ENCODE measurements at regions not wholly inside any gene's neighbourhood (a gene's known extent, or its start where the extent isn't known, plus 50 kb on each side); places are given as distances from the start of the nearest gene placed in this dataset.
"Not testable (repeated sequence)": the region's sequence is repeated elsewhere in the genome, so short reads cannot be mapped to it uniquely, and the experiment has no call there.

DNA sequence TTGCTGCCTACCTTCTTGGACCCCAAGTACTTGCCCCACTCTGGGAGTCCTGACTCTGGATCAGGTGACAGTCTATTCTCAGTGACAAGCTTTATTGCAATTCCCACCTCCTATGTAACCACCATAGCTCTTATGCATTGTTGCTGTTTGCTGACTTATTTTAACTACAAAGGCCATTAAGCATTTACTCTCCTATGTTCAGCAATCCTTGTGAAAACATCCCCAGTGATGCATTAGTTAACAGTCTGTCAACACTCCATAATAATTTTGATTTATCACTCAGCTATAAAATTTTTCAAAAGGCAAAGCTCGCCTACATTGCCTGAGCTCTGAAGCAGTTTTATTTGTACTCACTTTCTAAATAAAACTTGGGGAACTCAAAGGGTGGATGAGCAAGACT is 871.8 kb upstream of the SORCS1 start:
- no peaks in the 10 kb centered on the region for H3K9me3 ChIP-seq (ENCODE audit: control insufficient read depth in 2 of 2, insufficient read depth in 1 of 2, low read length in 1 of 2)
- DNase-seq (ENCODE audit: low read depth in 6 of 9, low spot score in 9 of 9) = no peak
- no peaks in the 10 kb centered on the region for H3K27me3 ChIP-seq (ENCODE audit: control insufficient read depth in 2 of 2, insufficient read depth in 1 of 2, low read length in 1 of 2)
- H3K4me1 ChIP-seq (ENCODE audit: control insufficient read depth in 2 of 2, insufficient read depth in 2 of 2, low read length in 2 of 2) = no peaks in the 10 kb centered on the region
- WGBS = 84% methylated on average over 1 of the region's 1 CpG
- no peak overlapping the region for H3K4me3 ChIP-seq (ENCODE audit: low read length in 2 of 2)
- no peaks in the 10 kb centered on the region for H3K36me3 ChIP-seq (ENCODE audit: control insufficient read depth in 2 of 2, insufficient read depth in 2 of 2, low read length in 1 of 2)
- H3K27ac ChIP-seq (ENCODE audit: low read depth in 1 of 2, low read length in 1 of 2) = no peak overlapping the region

DNA sequence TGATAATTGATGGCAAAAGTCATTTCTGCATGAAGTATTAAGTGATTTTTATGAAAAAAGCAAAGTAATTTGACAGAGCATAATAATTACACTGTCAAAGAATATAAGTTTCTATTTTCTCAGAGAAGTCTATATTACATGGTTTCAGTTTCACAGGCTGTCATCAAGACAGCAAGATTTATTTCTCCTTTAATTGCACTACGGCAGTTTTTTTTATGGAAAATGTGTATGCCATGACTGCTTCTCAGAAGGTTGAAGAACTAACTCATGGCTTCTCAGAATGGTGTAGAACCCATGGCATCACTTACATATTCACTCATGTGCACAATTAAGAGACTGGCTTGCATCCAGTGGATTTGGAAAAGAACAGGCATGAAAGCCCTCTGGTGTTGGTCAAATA is 870.3 kb upstream of the SORCS1 start:
- H3K9me3 ChIP-seq (ENCODE audit: control insufficient read depth in 2 of 2, insufficient read depth in 1 of 2, low read length in 1 of 2) = no peaks in the 10 kb centered on the region
- H3K27me3 ChIP-seq (ENCODE audit: control insufficient read depth in 2 of 2, insufficient read depth in 1 of 2, low read length in 1 of 2) = no peaks in the 10 kb centered on the region
- no peak overlapping the region for H3K27ac ChIP-seq (ENCODE audit: low read depth in 1 of 2, low read length in 1 of 2)
- H3K36me3 ChIP-seq (ENCODE audit: control insufficient read depth in 2 of 2, insufficient read depth in 2 of 2, low read length in 1 of 2) = no peaks in the 10 kb centered on the region
- no peak overlapping the region for H3K4me3 ChIP-seq (ENCODE audit: low read length in 2 of 2)
- 27% methylated on average over 1 of the region's 1 CpG for WGBS
- no peaks in the 10 kb centered on the region for H3K4me1 ChIP-seq (ENCODE audit: control insufficient read depth in 2 of 2, insufficient read depth in 2 of 2, low read length in 2 of 2)
- no peak for DNase-seq (ENCODE audit: low read depth in 6 of 9, low spot score in 9 of 9)

DNA sequence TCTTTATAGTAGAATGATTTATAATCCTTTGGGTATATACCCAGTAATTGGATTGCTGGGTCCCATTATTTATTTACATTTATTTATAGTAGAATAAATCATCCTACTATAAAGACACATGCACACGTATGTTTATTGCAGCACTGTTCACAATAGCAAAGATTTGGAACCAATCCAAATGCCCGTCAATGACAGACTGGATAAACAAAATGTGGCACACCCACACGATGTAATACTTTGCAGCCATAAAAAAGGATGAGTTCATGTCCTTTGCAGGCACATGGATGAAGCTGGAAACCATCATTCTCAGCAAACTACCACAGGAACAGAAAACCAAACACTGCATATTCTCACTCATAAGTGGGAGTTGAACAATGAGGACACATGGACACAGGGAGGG is 869.0 kb upstream of the SORCS1 start:
- not testable (repeated sequence) for H3K36me3 ChIP-seq (ENCODE audit: control insufficient read depth in 2 of 2, insufficient read depth in 2 of 2, low read length in 1 of 2); H3K27ac ChIP-seq (ENCODE audit: low read depth in 1 of 2, low read length in 1 of 2); H3K9me3 ChIP-seq (ENCODE audit: control insufficient read depth in 2 of 2, insufficient read depth in 1 of 2, low read length in 1 of 2); DNase-seq (ENCODE audit: low read depth in 6 of 9, low spot score in 9 of 9); H3K4me3 ChIP-seq (ENCODE audit: low read length in 2 of 2); H3K27me3 ChIP-seq (ENCODE audit: control insufficient read depth in 2 of 2, insufficient read depth in 1 of 2, low read length in 1 of 2); H3K4me1 ChIP-seq (ENCODE audit: control insufficient read depth in 2 of 2, insufficient read depth in 2 of 2, low read length in 2 of 2)
- WGBS = 86% methylated on average over 3 of the region's 3 CpGs

DNA sequence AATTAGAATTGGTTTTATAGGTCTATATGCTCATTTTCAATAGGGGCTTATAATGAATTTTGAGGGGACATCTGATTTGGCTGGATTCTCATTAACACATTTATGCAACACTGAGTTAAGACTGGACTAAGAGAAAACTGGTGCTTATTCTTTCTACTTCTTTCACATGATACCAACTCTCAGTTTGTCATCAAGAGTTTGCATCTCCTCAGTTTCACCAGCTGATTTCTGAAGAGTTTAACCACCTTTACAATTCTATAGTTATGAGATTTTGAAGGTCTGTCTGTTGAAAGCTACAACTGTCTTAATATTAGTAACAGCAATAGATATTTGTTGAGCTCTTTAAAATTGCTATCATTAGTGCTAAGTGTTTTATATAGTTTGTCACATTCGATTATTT is 867.0 kb upstream of the SORCS1 start:
- no peak overlapping the region for H3K27ac ChIP-seq (ENCODE audit: low read depth in 1 of 2, low read length in 1 of 2)
- no peaks in the 10 kb centered on the region for H3K9me3 ChIP-seq (ENCODE audit: control insufficient read depth in 2 of 2, insufficient read depth in 1 of 2, low read length in 1 of 2)
- no peaks in the 10 kb centered on the region for H3K4me1 ChIP-seq (ENCODE audit: control insufficient read depth in 2 of 2, insufficient read depth in 2 of 2, low read length in 2 of 2)
- no peaks in the 10 kb centered on the region for H3K36me3 ChIP-seq (ENCODE audit: control insufficient read depth in 2 of 2, insufficient read depth in 2 of 2, low read length in 1 of 2)
- DNase-seq (ENCODE audit: low read depth in 6 of 9, low spot score in 9 of 9) = no peak
- H3K27me3 ChIP-seq (ENCODE audit: control insufficient read depth in 2 of 2, insufficient read depth in 1 of 2, low read length in 1 of 2) = no peaks in the 10 kb centered on the region
- 84% methylated on average over 1 of the region's 1 CpG for WGBS
- no peak overlapping the region for H3K4me3 ChIP-seq (ENCODE audit: low read length in 2 of 2)

DNA sequence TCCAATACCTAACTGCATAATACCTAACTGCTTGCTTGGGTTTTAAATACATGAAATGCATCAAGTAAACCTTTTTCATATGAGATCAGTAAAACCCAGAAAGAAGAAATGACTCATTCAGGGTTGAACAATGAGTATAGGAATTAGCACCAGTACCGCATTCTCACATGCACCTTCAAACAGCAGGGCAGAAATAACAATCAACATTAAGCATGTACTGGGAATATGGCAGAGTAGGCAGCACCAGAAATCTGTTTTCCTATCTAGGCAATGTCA is 850.3 kb upstream of the SORCS1 start:
- Histone ChIP-seq H3K4me1 (ENCODE audit: control insufficient read depth in 2 of 2, insufficient read depth in 2 of 2, low read length in 2 of 2) (no peaks in the 10 kb centered on the region), H3K4me3 (ENCODE audit: low read length in 2 of 2) (no peak overlapping the region), H3K27me3 (ENCODE audit: control insufficient read depth in 2 of 2, insufficient read depth in 1 of 2, low read length in 1 of 2) (no peaks in the 10 kb centered on the region), H3K9me3 (ENCODE audit: control insufficient read depth in 2 of 2, insufficient read depth in 1 of 2, low read length in 1 of 2) (peaks cover 0 to 2% of the 10 kb centered on the region in 2 donors), H3K27ac (ENCODE audit: low read depth in 1 of 2, low read length in 1 of 2) (no peak overlapping the region), H3K36me3 (ENCODE audit: control insufficient read depth in 2 of 2, insufficient read depth in 2 of 2, low read length in 1 of 2) (no peaks in the 10 kb centered on the region)
- DNase-seq (ENCODE audit: low read depth in 6 of 9, low spot score in 9 of 9) = no peak
- WGBS = 97% methylated on average over 1 of the region's 1 CpG

- no peaks in the 10 kb centered on the region for H3K4me1 ChIP-seq (ENCODE audit: control insufficient read depth in 2 of 2, insufficient read depth in 2 of 2, low read length in 2 of 2)
- DNase-seq (ENCODE audit: low read depth in 6 of 9, low spot score in 9 of 9) = no peak
- H3K36me3 ChIP-seq (ENCODE audit: control insufficient read depth in 2 of 2, insufficient read depth in 2 of 2, low read length in 1 of 2) = no peaks in the 10 kb centered on the region
- no peaks in the 10 kb centered on the region for H3K9me3 ChIP-seq (ENCODE audit: control insufficient read depth in 2 of 2, insufficient read depth in 1 of 2, low read length in 1 of 2)
- 89% methylated on average over 4 of the region's 4 CpGs for WGBS
- no peak overlapping the region for H3K27ac ChIP-seq (ENCODE audit: low read depth in 1 of 2, low read length in 1 of 2)
- no peak overlapping the region for H3K4me3 ChIP-seq (ENCODE audit: low read length in 2 of 2)
- H3K27me3 ChIP-seq (ENCODE audit: control insufficient read depth in 2 of 2, insufficient read depth in 1 of 2, low read length in 1 of 2) = no peaks in the 10 kb centered on the region
Measured at GRCh38 chr10:108014145-108014901, 849.8 kb upstream of the SORCS1 start.

DNA sequence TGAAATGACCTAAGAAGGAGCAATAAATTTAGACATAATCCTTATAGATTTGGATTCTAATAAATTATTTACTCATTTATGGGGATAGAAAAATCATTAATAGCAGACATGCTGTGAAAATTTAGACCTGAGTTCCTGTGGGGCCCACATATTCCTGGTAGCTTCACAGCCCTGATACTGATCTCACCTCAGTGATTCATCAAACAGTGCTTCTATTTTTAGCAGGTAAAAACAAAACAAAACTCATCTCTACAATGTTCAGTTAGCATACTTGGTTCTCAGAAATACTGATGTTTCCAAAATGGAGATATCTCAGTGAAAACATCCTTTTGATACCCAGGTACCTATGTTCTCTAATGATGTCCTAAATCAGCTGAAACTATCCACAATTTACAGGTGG is 841.1 kb upstream of the SORCS1 start:
- H3K36me3 ChIP-seq (ENCODE audit: control insufficient read depth in 2 of 2, insufficient read depth in 2 of 2, low read length in 1 of 2) = no peaks in the 10 kb centered on the region
- DNase-seq (ENCODE audit: low read depth in 6 of 9, low spot score in 9 of 9) = no peak
- no peak overlapping the region for H3K4me3 ChIP-seq (ENCODE audit: low read length in 2 of 2)
- no peaks in the 10 kb centered on the region for H3K4me1 ChIP-seq (ENCODE audit: control insufficient read depth in 2 of 2, insufficient read depth in 2 of 2, low read length in 2 of 2)
- peaks cover 0 to 8% of the 10 kb centered on the region in 2 donors for H3K9me3 ChIP-seq (ENCODE audit: control insufficient read depth in 2 of 2, insufficient read depth in 1 of 2, low read length in 1 of 2)
- H3K27ac ChIP-seq (ENCODE audit: low read depth in 1 of 2, low read length in 1 of 2) = no peak overlapping the region
- no peaks in the 10 kb centered on the region for H3K27me3 ChIP-seq (ENCODE audit: control insufficient read depth in 2 of 2, insufficient read depth in 1 of 2, low read length in 1 of 2)

DNA sequence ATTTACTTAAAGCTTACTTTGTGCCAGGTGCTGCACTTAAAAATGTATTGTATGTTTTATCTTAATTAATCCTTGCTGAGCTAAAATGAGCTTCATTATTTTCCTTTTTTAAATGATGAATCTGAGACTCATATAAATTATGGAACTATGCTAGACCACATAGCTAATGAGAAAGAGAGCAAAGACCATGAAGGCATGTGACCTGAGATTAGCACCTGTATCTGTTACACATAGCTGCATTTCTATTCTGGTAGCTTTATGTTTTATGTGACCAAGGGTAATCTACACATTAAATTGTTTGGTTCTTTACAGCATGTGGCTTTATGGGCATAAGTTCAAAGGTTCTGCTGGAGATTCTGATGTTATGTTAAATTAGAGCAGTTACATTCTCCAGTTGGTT is 839.1 kb upstream of the SORCS1 start:
- H3K4me1 ChIP-seq (ENCODE audit: control insufficient read depth in 2 of 2, insufficient read depth in 2 of 2, low read length in 2 of 2) = no peaks in the 10 kb centered on the region
- H3K27ac ChIP-seq (ENCODE audit: low read depth in 1 of 2, low read length in 1 of 2) = no peak overlapping the region
- H3K9me3 ChIP-seq (ENCODE audit: control insufficient read depth in 2 of 2, insufficient read depth in 1 of 2, low read length in 1 of 2) = peaks cover 0 to 8% of the 10 kb centered on the region in 2 donors
- no peak for DNase-seq (ENCODE audit: low read depth in 6 of 9, low spot score in 9 of 9)
- H3K4me3 ChIP-seq (ENCODE audit: low read length in 2 of 2) = no peak overlapping the region
- no peaks in the 10 kb centered on the region for H3K27me3 ChIP-seq (ENCODE audit: control insufficient read depth in 2 of 2, insufficient read depth in 1 of 2, low read length in 1 of 2)
- no peaks in the 10 kb centered on the region for H3K36me3 ChIP-seq (ENCODE audit: control insufficient read depth in 2 of 2, insufficient read depth in 2 of 2, low read length in 1 of 2)

GRCh38 chr10:108003061-108003460 is 838.6 kb upstream of the SORCS1 start:
- H3K27ac ChIP-seq (ENCODE audit: low read depth in 1 of 2, low read length in 1 of 2) = no peak overlapping the region
- no peaks in the 10 kb centered on the region for H3K27me3 ChIP-seq (ENCODE audit: control insufficient read depth in 2 of 2, insufficient read depth in 1 of 2, low read length in 1 of 2)
- H3K9me3 ChIP-seq (ENCODE audit: control insufficient read depth in 2 of 2, insufficient read depth in 1 of 2, low read length in 1 of 2) = peaks cover 0 to 8% of the 10 kb centered on the region in 2 donors
- no peaks in the 10 kb centered on the region for H3K4me1 ChIP-seq (ENCODE audit: control insufficient read depth in 2 of 2, insufficient read depth in 2 of 2, low read length in 2 of 2)
- H3K4me3 ChIP-seq (ENCODE audit: low read length in 2 of 2) = no peak overlapping the region
- DNase-seq (ENCODE audit: low read depth in 6 of 9, low spot score in 9 of 9) = no peak
- no peaks in the 10 kb centered on the region for H3K36me3 ChIP-seq (ENCODE audit: control insufficient read depth in 2 of 2, insufficient read depth in 2 of 2, low read length in 1 of 2)

DNA sequence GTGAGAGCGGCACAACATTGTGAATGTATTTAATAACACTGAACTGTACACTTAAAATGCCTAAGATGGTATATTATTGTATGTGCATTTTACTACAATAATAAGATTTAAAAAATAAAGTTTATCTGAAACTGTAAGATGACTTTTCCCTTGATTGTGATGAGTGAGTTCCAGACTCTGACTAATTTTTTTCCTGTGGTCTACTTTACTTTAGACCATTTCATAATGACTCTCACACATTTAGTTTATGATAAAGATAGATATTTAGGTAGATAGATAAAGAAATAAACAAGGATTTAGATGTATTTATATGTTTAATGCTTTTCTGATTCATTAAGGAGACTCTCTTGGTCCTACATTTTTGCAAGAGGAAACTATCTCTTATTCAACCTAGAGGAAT is 835.9 kb upstream of the SORCS1 start:
- DNase-seq (ENCODE audit: low read depth in 6 of 9, low spot score in 9 of 9) = no peak
- Histone ChIP-seq H3K27me3 (ENCODE audit: control insufficient read depth in 2 of 2, insufficient read depth in 1 of 2, low read length in 1 of 2) (no peaks in the 10 kb centered on the region), H3K27ac (ENCODE audit: low read depth in 1 of 2, low read length in 1 of 2) (no peak overlapping the region), H3K36me3 (ENCODE audit: control insufficient read depth in 2 of 2, insufficient read depth in 2 of 2, low read length in 1 of 2) (no peaks in the 10 kb centered on the region), H3K9me3 (ENCODE audit: control insufficient read depth in 2 of 2, insufficient read depth in 1 of 2, low read length in 1 of 2) (no peaks in the 10 kb centered on the region), H3K4me1 (ENCODE audit: control insufficient read depth in 2 of 2, insufficient read depth in 2 of 2, low read length in 2 of 2) (no peaks in the 10 kb centered on the region), H3K4me3 (ENCODE audit: low read length in 2 of 2) (no peak overlapping the region)
- 98% methylated on average over 1 of the region's 1 CpG for WGBS
